Ovary (tissue), 3 donors: ENCODE measurements at regions not wholly inside any gene's neighbourhood (a gene's known extent, or its start where the extent isn't known, plus 50 kb on each side); places are given as distances from the start of the nearest gene placed in this dataset.

Source experiments
- CTCF ChIP-seq, 3 donors: fragments of 450-650 bp in 2 of 3; fragments of 200-600 bp in 1 of 3; IDR thresholded peaks; one replicate each; pipeline versions ENCODE4 v1.5.1 to v1.8.0; 2016 to 2022; ENCODE audit warnings: antibody characterized with exemption in 3 of 3, mild to moderate bottlenecking in 1 of 3
- EP300 ChIP-seq: sonication (generic); formaldehyde crosslinking; IDR thresholded peaks from one replicate; pipeline ENCODE4 v1.6.1; 2017; ENCODE audit warnings: antibody characterized with exemption
- donor health status: DM: no; HTN: no; CAD: no.

GRCh38 chr9:82331079-82331478 lies 342.5 kb downstream of the SPATA31D1 start:
- no peak for TF ChIP-seq CTCF (IDR thresholded peaks at IDR 0.05)
- no peak for TF ChIP-seq EP300
